HG03460 (cell line): ENCODE measurements at regions not wholly inside any gene's neighbourhood (a gene's known extent, or its start where the extent isn't known, plus 50 kb on each side); places are given as distances from the start of the nearest gene placed in this dataset.

Experiments
- ATAC-seq: cut with Tn5 transposase; IDR thresholded peaks from one replicate; pipeline ENCODE4 v1.9.1; 2021; ENCODE audit not compliant: unreplicated experiment

GRCh38 chr2:81235601-81236000, 931.0 kb upstream of the LRRTM1 start:
- no peak for ATAC-seq

DNA sequence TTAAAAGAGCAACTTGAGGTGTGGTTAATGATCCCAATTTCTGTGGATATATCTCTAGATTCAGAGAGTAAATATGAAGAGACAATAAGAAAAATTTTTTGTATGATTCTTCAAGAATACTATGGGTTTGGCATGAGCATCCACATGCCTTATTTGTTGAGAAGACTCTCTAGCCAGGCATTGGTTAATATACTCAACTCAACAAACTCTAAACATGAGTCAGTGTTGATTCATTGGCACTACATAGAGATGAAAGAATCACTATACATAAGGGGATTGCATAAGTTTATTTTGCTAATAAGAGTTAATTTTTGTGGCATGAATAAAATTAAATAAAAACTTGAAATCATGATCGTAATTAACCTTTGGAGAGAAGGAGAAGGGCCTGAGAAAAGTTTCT, 930.2 kb upstream of the LRRTM1 start:
- ATAC-seq, result no peak

DNA sequence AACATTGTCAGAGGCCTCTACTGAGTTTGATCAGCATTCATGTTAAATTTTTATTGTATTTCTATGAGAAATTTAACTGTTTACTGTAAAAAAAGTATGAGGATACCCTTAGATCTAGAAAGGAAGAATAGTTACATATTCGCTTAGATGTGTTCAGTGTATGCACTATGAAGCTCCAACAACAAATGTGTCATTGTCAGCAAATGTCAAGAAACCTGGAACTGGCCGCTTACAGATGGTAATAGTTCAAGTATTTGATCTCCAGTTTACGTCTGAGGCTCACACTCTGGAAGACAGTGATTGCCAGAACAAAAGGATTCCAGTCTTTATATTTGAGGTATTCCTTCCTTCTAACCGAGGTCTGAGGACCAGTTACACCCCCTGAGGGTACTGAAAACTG, 921.2 kb upstream of the LRRTM1 start:
- no peak for ATAC-seq

DNA sequence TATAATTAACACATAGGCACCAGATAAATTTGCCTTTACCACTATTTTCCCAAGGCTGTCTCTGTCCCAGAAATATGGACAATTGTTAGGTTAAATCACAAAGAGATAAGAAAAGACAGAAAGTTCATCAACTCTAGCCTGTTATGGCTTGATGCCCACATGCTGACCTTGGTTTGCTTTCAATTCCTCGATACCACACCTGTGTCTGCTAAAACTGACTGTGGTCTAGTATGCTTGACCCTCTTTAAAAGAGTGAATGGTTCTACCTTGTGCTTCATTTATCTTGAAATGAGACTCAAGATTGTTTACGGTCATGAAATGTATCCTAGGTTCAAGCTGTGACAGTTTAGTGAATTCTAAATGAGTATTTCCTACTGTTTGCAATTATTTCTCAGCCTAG, 909.0 kb upstream of the LRRTM1 start:
- ATAC-seq, result no peak

DNA sequence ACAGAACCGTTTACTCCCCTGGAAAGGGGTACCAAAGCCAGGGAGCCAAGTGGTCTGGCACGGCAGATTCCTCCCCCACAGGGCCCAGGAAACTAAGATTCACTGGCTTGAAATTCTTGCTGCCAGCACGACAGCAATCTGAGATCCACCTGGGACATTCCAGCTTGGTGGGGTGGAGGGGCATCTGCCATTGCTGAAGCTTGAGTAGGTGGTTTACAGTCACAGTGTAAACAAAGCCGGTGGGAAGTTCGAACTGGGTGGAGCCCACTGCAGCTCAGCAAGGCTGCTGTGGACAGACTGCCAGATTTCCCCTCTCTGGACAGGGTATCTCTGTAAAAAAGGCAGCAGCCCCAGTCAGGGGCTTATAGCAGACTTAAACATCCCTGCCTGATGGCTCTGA, 901.7 kb upstream of the LRRTM1 start:
- ATAC-seq, result no peak

- ATAC-seq, result no peak
These were observed 892.5 kb upstream of the LRRTM1 start for GRCh38 chr2:81196933-81197628.

DNA sequence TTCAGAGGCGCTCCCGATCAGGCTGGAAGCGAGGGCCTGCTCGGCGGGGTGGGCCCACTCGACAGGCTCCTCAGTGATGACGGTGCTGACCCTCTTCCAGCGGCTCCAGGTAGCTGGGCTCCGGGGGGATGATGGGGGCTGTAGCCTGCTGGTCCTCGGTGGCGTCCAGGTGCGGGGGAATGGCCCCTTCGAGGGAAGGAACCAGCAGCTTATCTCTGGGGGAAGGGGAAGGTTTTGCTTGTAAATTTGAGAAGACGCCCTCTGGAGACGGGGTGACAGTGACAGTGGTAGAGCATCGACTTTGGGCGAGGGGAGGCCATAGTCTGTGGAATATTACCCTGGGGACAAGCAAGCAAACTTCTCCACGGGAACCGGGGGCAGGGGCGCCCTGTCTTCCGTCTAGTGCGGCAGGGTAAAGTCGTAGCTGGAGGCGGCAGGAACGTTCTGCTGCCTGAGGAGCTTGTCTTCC, 891.9 kb upstream of the LRRTM1 start:
- no peak for ATAC-seq

GRCh38 chr2:81195774-81196382, 891.3 kb upstream of the LRRTM1 start:
- no peak for ATAC-seq

DNA sequence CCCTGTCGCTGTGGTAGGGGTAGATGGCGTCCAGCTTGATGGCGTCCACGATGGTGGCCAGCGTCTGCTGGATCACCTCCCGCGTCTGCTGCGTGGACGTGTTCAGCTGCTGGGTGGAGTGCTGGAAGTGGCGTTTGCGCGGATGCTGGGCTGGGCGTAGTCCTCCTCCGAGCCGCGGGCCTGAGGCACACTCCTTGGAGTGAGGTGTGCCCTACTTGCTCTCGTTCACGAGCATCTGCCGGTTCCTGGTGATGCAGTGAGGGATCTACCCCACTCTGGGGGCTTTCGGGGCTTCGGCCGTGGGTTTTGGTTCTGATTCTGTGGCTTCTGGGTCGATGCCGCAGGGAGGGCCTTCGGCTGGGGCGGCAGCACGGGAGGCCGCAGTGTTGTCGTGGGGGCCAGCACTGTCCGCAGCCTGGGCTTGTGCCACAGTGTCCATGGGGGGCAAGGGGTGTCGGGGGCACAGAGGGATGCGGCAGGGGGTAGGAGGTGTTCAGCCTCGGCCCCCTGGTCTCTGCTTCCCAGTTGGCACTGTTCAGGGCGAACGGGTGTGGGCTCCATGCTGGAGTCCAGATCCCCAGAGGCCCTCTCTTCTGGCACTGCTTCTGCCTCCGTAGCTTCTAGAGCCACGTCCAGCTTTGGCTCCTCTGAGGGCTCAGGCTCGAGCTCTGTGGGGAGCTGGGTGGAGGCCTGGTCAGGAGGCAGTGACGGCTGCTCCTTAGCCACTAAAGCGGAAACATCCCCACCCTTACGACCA, 890.6 kb upstream of the LRRTM1 start:
- no peak for ATAC-seq

- no peak for ATAC-seq
These were observed 890.0 kb upstream of the LRRTM1 start for GRCh38 chr2:81194581-81194980.

- no peak for ATAC-seq
These were observed 889.6 kb upstream of the LRRTM1 start for GRCh38 chr2:81194176-81194575.

GRCh38 chr2:81181845-81182244, 877.3 kb upstream of the LRRTM1 start:
- ATAC-seq, result no peak

GRCh38 chr2:81171447-81171846, 866.9 kb upstream of the LRRTM1 start:
- no peak for ATAC-seq

DNA sequence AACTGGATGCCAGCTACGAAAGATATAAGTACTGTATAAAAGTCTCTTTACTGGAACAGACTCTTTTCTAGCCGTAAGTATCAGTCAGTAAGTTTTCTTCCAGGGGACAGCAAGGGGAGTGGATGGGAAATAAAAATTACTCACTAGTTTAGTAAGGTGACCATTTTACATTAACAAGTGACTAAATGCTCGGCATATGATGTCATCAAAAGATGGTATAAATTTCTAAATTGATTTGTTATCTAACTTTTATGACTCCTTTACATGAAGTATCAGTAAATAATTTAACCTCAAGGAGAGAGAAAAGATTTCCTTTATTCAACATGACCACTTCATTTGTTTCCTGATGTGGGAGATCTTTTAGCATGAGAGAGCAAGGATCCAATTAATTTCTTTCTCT, 859.0 kb upstream of the LRRTM1 start:
- no peak for ATAC-seq

GRCh38 chr2:81158505-81158904, 854.0 kb upstream of the LRRTM1 start:
- ATAC-seq, result no peak

- ATAC-seq, result no peak
These were observed 843.8 kb upstream of the LRRTM1 start for GRCh38 chr2:81148323-81148722.

DNA sequence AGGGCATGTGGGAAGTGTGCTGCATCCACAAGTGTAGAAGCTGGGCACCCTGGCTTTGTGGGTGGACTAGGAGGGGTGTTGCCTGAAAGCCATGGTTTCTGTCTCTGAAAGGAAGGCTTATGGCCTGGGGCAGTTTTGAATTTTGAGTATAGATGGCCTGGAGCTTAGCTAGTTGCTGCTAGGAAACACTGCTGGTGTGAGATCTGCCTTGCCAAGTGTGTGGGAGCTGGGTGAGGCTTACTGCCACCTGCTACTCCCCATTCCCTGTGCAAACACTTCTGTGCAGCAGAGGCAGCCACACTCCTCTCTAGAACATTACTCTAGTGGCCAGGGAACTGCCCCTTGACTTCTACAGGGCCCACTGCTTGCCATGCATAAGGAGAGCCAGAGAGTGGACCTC, 831.7 kb upstream of the LRRTM1 start:
- ATAC-seq, result no peak

DNA sequence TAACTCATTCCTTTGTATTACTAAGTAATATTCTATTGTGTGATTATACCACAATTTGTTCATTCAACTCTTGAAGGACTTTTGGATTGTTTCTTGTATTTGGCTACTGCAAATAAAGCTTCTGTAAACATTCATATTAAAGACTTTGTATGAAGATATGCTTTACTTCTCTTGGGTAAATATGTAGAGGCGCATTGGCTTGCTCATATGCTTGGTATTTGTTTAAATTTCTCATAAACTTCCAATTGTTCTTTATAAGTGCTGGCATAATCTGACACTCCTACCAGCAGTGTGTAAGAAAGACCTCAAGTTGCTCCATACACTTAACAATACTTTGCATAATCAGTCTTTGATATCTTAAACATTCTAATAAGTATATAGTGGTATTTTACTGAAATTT, 792.8 kb upstream of the LRRTM1 start:
- no peak for ATAC-seq

GRCh38 chr2:81093031-81093430, 788.5 kb upstream of the LRRTM1 start:
- no peak for ATAC-seq

GRCh38 chr2:81087646-81088045, 783.1 kb upstream of the LRRTM1 start:
- ATAC-seq, result no peak

- ATAC-seq, result no peak
These were observed 779.5 kb upstream of the LRRTM1 start for GRCh38 chr2:81084101-81084500.

DNA sequence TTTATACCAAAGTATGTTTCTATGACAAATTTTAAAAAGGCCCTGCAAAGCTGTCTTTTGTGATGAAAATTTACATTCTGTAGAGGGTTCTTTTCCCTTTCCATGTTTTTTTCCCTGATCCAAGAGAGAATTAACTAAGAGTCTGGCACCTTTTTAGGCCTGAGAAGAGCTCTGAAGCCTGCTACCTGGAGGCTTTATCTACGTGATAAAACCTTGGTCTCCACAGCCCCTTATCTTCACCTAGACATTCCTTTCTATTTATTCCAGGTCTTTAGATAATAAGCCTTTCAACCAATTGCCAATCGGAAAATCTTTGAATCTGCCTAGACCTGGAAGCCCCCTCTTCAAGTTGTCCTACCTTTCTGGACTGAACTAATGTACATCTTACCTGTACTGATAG, 774.1 kb upstream of the LRRTM1 start:
- ATAC-seq, result no peak
